Aorta (tissue), 5 donors: ENCODE measurements at regions not wholly inside any gene's neighbourhood (a gene's known extent, or its start where the extent isn't known, plus 50 kb on each side); places are given as distances from the start of the nearest gene placed in this dataset.

ENCODE experiments used
- ATAC-seq: fragments of 200-7000 bp; cut with Tn5 transposase; one replicate; pipeline ENCODE4 v1.9.1; 2022; ENCODE audit warnings: moderate library complexity; ENCODE audit not compliant: low FRiP score
- DNase-seq, 2 donors: peaks; one replicate each; pipeline ENCODE4 v3.0.0-alpha.2; 2020
- H3K27ac ChIP-seq, 2 donors: one replicate each; pipeline ENCODE4 v1.5.1; 2013; ENCODE audit warnings: low read length in 2 of 2, mild to moderate bottlenecking in 2 of 2, moderate library complexity in 2 of 2, control low read depth in 1 of 2, inconsistent platforms in 1 of 2, low read depth in 1 of 2
- H3K27me3 ChIP-seq, 2 donors: one replicate each; pipeline ENCODE4 v1.6.1; 2013; ENCODE audit warnings: control low read depth in 1 of 2, low read length in 1 of 2, mild to moderate bottlenecking in 1 of 2, moderate library complexity in 1 of 2; ENCODE audit not compliant: insufficient read depth in 2 of 2, control insufficient read depth in 1 of 2
- H3K36me3 ChIP-seq, 2 donors: one replicate each; pipeline ENCODE4 v1.6.1; 2013; ENCODE audit warnings: control low read depth in 1 of 2, low read length in 1 of 2, mild to moderate bottlenecking in 1 of 2; ENCODE audit not compliant: insufficient read depth in 2 of 2, control insufficient read depth in 1 of 2
- H3K4me1 ChIP-seq, 2 donors: one replicate each; pipeline ENCODE4 v1.6.1; 2013; ENCODE audit warnings: low read length in 2 of 2, control low read depth in 1 of 2, mild to moderate bottlenecking in 1 of 2, moderate library complexity in 1 of 2; ENCODE audit not compliant: insufficient read depth in 2 of 2, control insufficient read depth in 1 of 2
- H3K4me3 ChIP-seq, 2 donors: one replicate each; pipeline ENCODE4 v1.5.1; 2013; ENCODE audit warnings: low read length in 2 of 2, control low read depth in 1 of 2, mild to moderate bottlenecking in 1 of 2
- H3K9me3 ChIP-seq: one replicate; pipeline ENCODE4 v1.6.1; 2013; ENCODE audit warnings: mild to moderate bottlenecking, low read length; ENCODE audit not compliant: control insufficient read depth
- WGBS, 2 donors: extraction: QIAGEN DNeasy Blood & Tissue Kit; methylation state at CpG; one replicate each; pipeline ENCODE4 v1.1.7; 2013; 5-methylcytosine and 5-hydroxymethylcytosine counted together
- intact Hi-C, 2 donors: fragments of 100-400 bp; cut with DNase I; formaldehyde crosslinking; loops; one replicate each; pipeline versions ENCODE4 v1.14.2 to v1.15.0; 2022
- donor health status: healthy with polysubstance abuse.
- donor health status: Bipolar disorder and iron deficiency.
- donor health status: DM: no; HTN: no; CAD: no.
- donor health status: DM: no; HTN: no; CAD: no.
- donor health status: DM: yes; HTN: yes; CAD: no.

- no peaks in the 10 kb centered on the region for H3K36me3 ChIP-seq
- no peaks in the 10 kb centered on the region for H3K9me3 ChIP-seq
- no peak overlapping the region for H3K27ac ChIP-seq
- H3K27me3 ChIP-seq = no peaks in the 10 kb centered on the region
- ATAC-seq = no peak
- 79 to 81% methylated on average over 5 of the region's 5 CpGs for whole genome bisulfite sequencing, 2 donors
- DNase-seq = no peak
- H3K4me3 ChIP-seq = no peak overlapping the region
- H3K4me1 ChIP-seq = no peaks in the 10 kb centered on the region
- intact Hi-C loops = no loop called here
These were observed 834.7 kb downstream of the GALC start for GRCh38 chr14:87158283-87158682.

GRCh38 chr14:87156878-87157277 lies 836.1 kb downstream of the GALC start:
- no peak for ATAC-seq
- H3K27me3 ChIP-seq = no peaks in the 10 kb centered on the region
- DNase-seq = no peak
- H3K27ac ChIP-seq = no peak overlapping the region
- H3K4me3 ChIP-seq = no peak overlapping the region
- no peaks in the 10 kb centered on the region for H3K9me3 ChIP-seq
- H3K4me1 ChIP-seq = no peaks in the 10 kb centered on the region
- intact Hi-C loops = no loop called here
- no peaks in the 10 kb centered on the region for H3K36me3 ChIP-seq

- no peak for ATAC-seq
- no peaks in the 10 kb centered on the region for H3K4me1 ChIP-seq
- no peaks in the 10 kb centered on the region for H3K9me3 ChIP-seq
- DNase-seq = no peak
- intact Hi-C loops = no loop called here
- no peaks in the 10 kb centered on the region for H3K36me3 ChIP-seq
- no peak overlapping the region for H3K27ac ChIP-seq
- 38 to 51% methylated on average over 1 of the region's 1 CpG for whole genome bisulfite sequencing, 2 donors
- H3K27me3 ChIP-seq = no peaks in the 10 kb centered on the region
- no peak overlapping the region for H3K4me3 ChIP-seq
These were observed 837.0 kb downstream of the GALC start for GRCh38 chr14:87155856-87156488.

GRCh38 chr14:87153901-87154300 lies 839.1 kb downstream of the GALC start:
- Histone ChIP-seq H3K27me3 (no peaks in the 10 kb centered on the region), H3K4me1 (no peaks in the 10 kb centered on the region), H3K4me3 (no peak overlapping the region), H3K36me3 (no peaks in the 10 kb centered on the region), H3K9me3 (no peaks in the 10 kb centered on the region), H3K27ac (no peak overlapping the region)
- 18 to 28% methylated on average over 4 of the region's 4 CpGs for WGBS, 2 donors
- intact Hi-C loops = no loop called here
- DNase-seq (no peak), ATAC-seq (no peak)

GRCh38 chr14:87153391-87153790 lies 839.6 kb downstream of the GALC start:
- H3K4me1 ChIP-seq = no peaks in the 10 kb centered on the region
- 25 to 34% methylated on average over 2 of the region's 2 CpGs for WGBS, 2 donors
- H3K27ac ChIP-seq = no peak overlapping the region
- no peak for DNase-seq
- intact Hi-C loops = no loop called here
- H3K27me3 ChIP-seq = no peaks in the 10 kb centered on the region
- H3K36me3 ChIP-seq = no peaks in the 10 kb centered on the region
- H3K9me3 ChIP-seq = no peaks in the 10 kb centered on the region
- no peak overlapping the region for H3K4me3 ChIP-seq
- ATAC-seq = no peak

- H3K4me3 ChIP-seq = no peak overlapping the region
- H3K9me3 ChIP-seq = no peaks in the 10 kb centered on the region
- 63 to 66% methylated on average over 5 of the region's 5 CpGs for WGBS, 2 donors
- ATAC-seq (no peak), DNase-seq (no peak)
- no peaks in the 10 kb centered on the region for H3K36me3 ChIP-seq
- intact Hi-C loops = no loop called here
- H3K27ac ChIP-seq = no peak overlapping the region
- no peaks in the 10 kb centered on the region for H3K27me3 ChIP-seq
- no peaks in the 10 kb centered on the region for H3K4me1 ChIP-seq
These were observed 840.3 kb downstream of the GALC start for GRCh38 chr14:87152693-87153092.

GRCh38 chr14:87149583-87150354 lies 843.2 kb downstream of the GALC start:
- no peak for DNase-seq

GRCh38 chr14:87148655-87149054 lies 844.3 kb downstream of the GALC start:
- ATAC-seq (no peak), DNase-seq (no peak)
- H3K4me3 ChIP-seq = no peak overlapping the region
- H3K36me3 ChIP-seq = no peaks in the 10 kb centered on the region
- no peaks in the 10 kb centered on the region for H3K27me3 ChIP-seq
- no peaks in the 10 kb centered on the region for H3K4me1 ChIP-seq
- H3K27ac ChIP-seq = no peak overlapping the region
- intact Hi-C loops = no loop called here
- H3K9me3 ChIP-seq = no peaks in the 10 kb centered on the region
- WGBS, 2 donors = 25 to 27% methylated on average over 3 of the region's 3 CpGs

More at GRCh38 chr14:87149583-87150354, 843.2 kb downstream of the GALC start:
- Histone ChIP-seq H3K36me3 (no peaks in the 10 kb centered on the region), H3K4me3 (no peak overlapping the region), H3K4me1 (no peaks in the 10 kb centered on the region), H3K27ac (no peak overlapping the region), H3K27me3 (no peaks in the 10 kb centered on the region), H3K9me3 (no peaks in the 10 kb centered on the region)
- ATAC-seq = no peak
- WGBS, 2 donors = 29 to 36% methylated on average over 6 of the region's 6 CpGs
- intact Hi-C loops = no loop called here

GRCh38 chr14:87142551-87143211 lies 850.3 kb downstream of the GALC start:
- Histone ChIP-seq H3K36me3 (no peaks in the 10 kb centered on the region), H3K27me3 (no peaks in the 10 kb centered on the region)
- intact Hi-C loops = no loop called here

More at GRCh38 chr14:87142551-87143211, 850.3 kb downstream of the GALC start:
- 88 to 90% methylated on average over 3 of the region's 3 CpGs for WGBS, 2 donors
- Histone ChIP-seq H3K9me3 (peaks cover 3% of the 10 kb centered on the region), H3K27ac (no peak overlapping the region), H3K4me3 (no peak overlapping the region), H3K4me1 (no peaks in the 10 kb centered on the region)
- ATAC-seq (no peak), DNase-seq (no peak)
